ENCODE measurements at regions not wholly inside any gene's neighbourhood (a gene's known extent, or its start where the extent isn't known, plus 50 kb on each side); places are given as distances from the start of the nearest gene placed in this dataset.

GRCh38 chr16:64858076-64858475 lies 263.8 kb downstream of the CDH11 start:
- no peak overlapping the region for H3K4me3 ChIP-seq (ENCODE audit: low read depth, low read length)
- no peak for DNase-seq (ENCODE audit: low read depth)
- TF ChIP-seq, protein P1, sequence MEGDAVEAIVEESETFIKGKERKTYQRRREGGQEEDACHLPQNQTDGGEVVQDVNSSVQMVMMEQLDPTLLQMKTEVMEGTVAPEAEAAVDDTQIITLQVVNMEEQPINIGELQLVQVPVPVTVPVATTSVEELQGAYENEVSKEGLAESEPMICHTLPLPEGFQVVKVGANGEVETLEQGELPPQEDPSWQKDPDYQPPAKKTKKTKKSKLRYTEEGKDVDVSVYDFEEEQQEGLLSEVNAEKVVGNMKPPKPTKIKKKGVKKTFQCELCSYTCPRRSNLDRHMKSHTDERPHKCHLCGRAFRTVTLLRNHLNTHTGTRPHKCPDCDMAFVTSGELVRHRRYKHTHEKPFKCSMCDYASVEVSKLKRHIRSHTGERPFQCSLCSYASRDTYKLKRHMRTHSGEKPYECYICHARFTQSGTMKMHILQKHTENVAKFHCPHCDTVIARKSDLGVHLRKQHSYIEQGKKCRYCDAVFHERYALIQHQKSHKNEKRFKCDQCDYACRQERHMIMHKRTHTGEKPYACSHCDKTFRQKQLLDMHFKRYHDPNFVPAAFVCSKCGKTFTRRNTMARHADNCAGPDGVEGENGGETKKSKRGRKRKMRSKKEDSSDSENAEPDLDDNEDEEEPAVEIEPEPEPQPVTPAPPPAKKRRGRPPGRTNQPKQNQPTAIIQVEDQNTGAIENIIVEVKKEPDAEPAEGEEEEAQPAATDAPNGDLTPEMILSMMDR (conservative IDR thresholded peaks at IDR 0.05; ENCODE audit: low read depth, low read length) = no peak

GRCh38 chr16:64857411-64857810 lies 264.5 kb downstream of the CDH11 start:
- TF ChIP-seq, protein P1 (conservative IDR thresholded peaks at IDR 0.05; ENCODE audit: low read depth, low read length) = no peak
- no peak for DNase-seq (ENCODE audit: low read depth)
- no peak overlapping the region for H3K4me3 ChIP-seq (ENCODE audit: low read depth, low read length)

DNA sequence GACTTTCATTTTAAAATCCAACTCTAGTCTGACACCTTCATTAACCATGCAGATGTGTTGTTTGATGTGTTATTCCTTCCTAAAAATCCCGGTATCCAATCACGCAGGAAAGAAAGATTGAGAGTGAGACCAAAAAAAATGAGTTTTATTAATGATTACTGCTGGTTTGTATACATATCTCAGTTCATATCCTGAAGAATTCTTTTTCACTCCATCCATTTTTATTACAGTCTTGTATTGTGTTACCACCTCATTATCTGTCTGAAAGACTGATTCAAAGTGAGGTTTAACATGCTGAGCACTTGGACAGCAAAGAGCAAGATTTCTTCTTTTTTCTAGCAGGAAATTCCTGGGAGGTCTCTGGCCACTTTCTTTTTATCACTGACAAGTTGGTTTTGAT lies 268.3 kb downstream of the CDH11 start:
- no peak for DNase-seq (ENCODE audit: low read depth)
- TF ChIP-seq, protein P1 (conservative IDR thresholded peaks at IDR 0.05; ENCODE audit: low read depth, low read length) = no peak
- H3K4me3 ChIP-seq (ENCODE audit: low read depth, low read length) = no peak overlapping the region

DNA sequence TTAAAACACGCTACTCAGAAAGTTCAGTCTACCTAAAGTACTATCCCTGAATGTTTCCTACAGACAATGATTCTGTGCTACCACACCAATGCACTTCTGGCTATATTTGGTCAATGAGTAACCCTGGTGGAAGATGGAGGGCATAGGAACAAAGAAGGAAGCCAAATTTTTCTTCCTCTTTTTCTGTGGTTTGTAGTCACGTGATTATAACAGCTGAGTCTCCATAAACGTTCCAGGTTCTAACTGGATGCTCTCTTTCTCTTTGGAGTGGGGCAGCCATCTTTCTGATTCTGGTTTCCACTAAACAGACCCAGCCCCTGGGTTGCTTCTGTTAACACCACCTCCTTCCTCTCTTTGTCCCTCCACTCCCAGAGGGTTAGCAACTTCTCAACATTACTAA lies 274.9 kb downstream of the CDH11 start:
- no peak overlapping the region for H3K4me3 ChIP-seq (ENCODE audit: low read depth, low read length)
- DNase-seq (ENCODE audit: low read depth) = no peak
- TF ChIP-seq, protein P1 (conservative IDR thresholded peaks at IDR 0.05; ENCODE audit: low read depth, low read length) = no peak

DNA sequence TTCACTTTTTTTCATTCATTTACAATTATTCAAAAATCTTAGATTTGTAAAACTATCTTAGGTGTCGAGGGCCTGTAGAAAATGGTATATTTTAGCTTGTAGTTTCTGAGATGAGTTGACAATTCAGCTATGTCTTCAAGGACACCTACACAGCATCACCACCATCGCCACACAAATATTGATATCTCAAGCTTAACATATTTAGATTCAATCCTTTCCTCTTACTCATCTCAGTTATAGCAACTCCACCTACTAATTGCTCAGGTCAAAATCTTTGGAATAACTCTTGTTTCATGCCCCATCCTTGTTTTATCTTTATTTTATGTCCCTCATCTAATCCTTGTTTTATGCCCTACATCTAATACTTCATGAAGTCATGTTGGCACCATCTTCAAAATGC lies 276.8 kb downstream of the CDH11 start:
- H3K4me3 ChIP-seq (ENCODE audit: low read depth, low read length) = no peak overlapping the region
- TF ChIP-seq, protein P1 (conservative IDR thresholded peaks at IDR 0.05; ENCODE audit: low read depth, low read length) = no peak
- no peak for DNase-seq (ENCODE audit: low read depth)

DNA sequence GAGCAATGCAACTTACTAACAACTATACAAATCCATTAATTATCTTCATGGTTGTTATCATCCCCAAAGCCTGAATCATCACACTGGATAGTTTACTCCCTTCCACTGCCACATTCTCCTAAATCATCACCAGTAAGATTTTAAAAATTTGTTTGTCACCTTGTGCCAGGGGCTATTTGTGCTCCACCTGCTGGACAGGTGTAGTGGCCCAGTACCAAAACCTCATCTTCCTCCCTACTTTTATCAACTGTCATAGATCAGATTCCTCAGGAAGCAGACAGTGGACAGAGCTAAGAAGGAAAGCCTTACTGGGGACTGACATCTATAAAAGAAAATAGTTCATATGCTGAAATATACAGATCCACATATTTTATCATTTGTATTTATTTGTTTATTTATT lies 280.4 kb downstream of the CDH11 start:
- DNase-seq (ENCODE audit: low read depth) = no peak
- TF ChIP-seq, protein P1 (conservative IDR thresholded peaks at IDR 0.05; ENCODE audit: low read depth, low read length) = no peak
- no peak overlapping the region for H3K4me3 ChIP-seq (ENCODE audit: low read depth, low read length)

GRCh38 chr16:64841071-64841470 lies 280.8 kb downstream of the CDH11 start:
- DNase-seq (ENCODE audit: low read depth) = no peak
- no peak overlapping the region for H3K4me3 ChIP-seq (ENCODE audit: low read depth, low read length)
- TF ChIP-seq, protein P1 (conservative IDR thresholded peaks at IDR 0.05; ENCODE audit: low read depth, low read length) = no peak
